Adrenal gland (tissue), 5 donors: ENCODE measurements at regions not wholly inside any gene's neighbourhood (a gene's known extent, or its start where the extent isn't known, plus 50 kb on each side); places are given as distances from the start of the nearest gene placed in this dataset.

Source experiments
- POLR2A ChIP-seq, 2 donors: fragments of 450-650 bp; IDR thresholded peaks; one replicate each; pipeline ENCODE4 v1.6.1; 2017; ENCODE audit warnings: antibody characterized with exemption in 2 of 2, mild to moderate bottlenecking in 2 of 2, moderate library complexity in 1 of 2
- TF ChIP-seq, protein P1 (sequence below), 6 experiments: fragments of 450-650 bp in 4 of 6; fragments of 200-600 bp in 2 of 6; sonication (generic) in 1 of 6; IDR thresholded peaks; 1 replicate in 5 of 6; 2 replicates in 1 of 6; pipeline versions ENCODE4 v1.5.1 to v1.8.0; 2016 to 2021; ENCODE audit warnings: antibody characterized with exemption in 6 of 6, mild to moderate bottlenecking in 2 of 6, moderate library complexity in 1 of 6
- donor health status: DM: no; HTN: no; CAD: no.

GRCh38 chr16:72596373-72596772 is 424.4 kb upstream of the PMFBP1 start:
- TF ChIP-seq, protein P1, sequence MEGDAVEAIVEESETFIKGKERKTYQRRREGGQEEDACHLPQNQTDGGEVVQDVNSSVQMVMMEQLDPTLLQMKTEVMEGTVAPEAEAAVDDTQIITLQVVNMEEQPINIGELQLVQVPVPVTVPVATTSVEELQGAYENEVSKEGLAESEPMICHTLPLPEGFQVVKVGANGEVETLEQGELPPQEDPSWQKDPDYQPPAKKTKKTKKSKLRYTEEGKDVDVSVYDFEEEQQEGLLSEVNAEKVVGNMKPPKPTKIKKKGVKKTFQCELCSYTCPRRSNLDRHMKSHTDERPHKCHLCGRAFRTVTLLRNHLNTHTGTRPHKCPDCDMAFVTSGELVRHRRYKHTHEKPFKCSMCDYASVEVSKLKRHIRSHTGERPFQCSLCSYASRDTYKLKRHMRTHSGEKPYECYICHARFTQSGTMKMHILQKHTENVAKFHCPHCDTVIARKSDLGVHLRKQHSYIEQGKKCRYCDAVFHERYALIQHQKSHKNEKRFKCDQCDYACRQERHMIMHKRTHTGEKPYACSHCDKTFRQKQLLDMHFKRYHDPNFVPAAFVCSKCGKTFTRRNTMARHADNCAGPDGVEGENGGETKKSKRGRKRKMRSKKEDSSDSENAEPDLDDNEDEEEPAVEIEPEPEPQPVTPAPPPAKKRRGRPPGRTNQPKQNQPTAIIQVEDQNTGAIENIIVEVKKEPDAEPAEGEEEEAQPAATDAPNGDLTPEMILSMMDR (IDR thresholded peaks at IDR 0.05): no peak
- no peak for TF ChIP-seq POLR2A (IDR thresholded peaks at IDR 0.05)
